Fibroblast of skin of right biceps (primary cell): ENCODE measurements at regions not wholly inside any gene's neighbourhood (a gene's known extent, or its start where the extent isn't known, plus 50 kb on each side); places are given as distances from the start of the nearest gene placed in this dataset.
"Not testable (repeated sequence)": the region's sequence is repeated elsewhere in the genome, so short reads cannot be mapped to it uniquely, and the experiment has no call there.

Source experiments
- DNase-seq: peaks from one replicate; pipeline ENCODE4 v3.0.0-alpha.2; 2013

DNA sequence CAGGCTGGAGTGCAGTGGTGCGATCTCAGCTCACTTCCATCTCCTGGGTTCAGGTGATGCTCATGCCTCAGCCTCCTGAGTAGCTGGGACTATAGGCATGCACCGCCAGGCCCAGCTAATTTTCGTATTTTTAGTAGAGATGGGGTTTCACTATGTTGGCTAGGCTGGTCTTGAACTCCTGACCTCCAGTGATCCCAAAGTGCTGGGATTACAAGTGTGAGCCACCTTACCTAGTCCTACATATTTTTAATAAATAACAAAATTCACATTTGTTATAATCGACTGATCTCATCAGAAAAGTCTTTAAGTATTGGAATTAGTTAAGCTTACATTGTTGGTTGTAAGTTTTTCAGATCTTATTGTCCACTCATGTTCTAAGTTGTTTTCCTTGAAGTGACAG is 83.4 kb upstream of the TPTE start:
- DNase-seq = not testable (repeated sequence)

DNA sequence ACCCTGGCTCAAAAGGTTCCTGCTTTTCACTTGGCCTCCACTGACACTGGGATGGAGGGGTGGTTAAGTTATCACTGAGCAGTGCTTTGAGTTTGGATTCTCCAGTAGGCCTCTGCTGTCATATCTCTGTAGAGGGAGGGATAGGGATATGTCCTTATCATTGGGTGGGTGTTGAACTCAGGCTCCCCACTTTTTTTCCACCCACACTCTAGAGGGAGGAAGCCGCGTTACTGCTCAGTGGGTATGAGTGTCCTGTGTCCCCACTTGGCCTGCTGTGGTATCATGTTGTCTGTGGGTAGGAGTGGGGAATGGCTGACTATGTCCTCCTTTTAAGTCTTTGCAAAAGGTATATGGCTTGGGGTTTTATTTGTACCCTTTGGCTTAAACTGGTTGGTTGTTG is 80.7 kb upstream of the TPTE start:
- DNase-seq = not testable (repeated sequence)

DNA sequence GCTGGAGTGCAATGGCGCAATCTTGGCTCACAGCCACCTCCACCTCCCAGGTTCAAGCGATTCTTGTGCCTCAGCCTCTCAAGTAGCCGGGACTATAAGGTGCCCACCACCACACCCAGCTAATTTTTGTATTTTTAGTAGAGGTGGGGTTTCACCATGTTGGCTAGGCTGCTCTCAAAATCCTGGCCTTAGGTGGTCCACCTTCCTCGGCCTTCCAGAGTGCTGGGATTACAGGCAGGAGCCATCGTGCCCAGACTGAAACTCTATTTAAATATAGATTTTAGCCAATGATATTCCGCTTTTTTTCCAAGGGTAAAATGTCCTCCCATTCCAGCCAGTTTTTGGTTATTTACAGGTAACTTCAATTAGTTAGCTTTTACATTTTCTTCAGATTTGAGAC is 79.4 kb upstream of the TPTE start:
- not testable (repeated sequence) for DNase-seq

DNA sequence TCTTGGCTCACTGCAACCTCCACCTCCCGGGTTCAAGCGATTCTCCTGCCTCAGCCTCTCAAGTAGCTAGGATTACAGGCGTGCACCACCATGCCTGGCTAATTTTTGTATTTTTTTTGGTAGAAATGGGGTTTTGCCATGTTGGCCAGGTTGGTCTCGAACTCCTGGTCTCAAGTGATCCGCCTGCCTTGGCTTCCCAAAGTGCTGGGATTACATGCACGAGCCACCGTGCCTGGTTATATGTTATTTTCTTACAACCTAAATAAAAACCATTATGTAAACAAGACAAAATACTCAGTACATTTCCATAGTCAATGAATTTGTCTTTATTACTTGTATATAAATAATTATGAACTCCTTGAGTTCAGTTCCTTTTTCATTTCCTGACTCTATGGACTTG is 75.7 kb upstream of the TPTE start:
- DNase-seq = not testable (repeated sequence)

DNA sequence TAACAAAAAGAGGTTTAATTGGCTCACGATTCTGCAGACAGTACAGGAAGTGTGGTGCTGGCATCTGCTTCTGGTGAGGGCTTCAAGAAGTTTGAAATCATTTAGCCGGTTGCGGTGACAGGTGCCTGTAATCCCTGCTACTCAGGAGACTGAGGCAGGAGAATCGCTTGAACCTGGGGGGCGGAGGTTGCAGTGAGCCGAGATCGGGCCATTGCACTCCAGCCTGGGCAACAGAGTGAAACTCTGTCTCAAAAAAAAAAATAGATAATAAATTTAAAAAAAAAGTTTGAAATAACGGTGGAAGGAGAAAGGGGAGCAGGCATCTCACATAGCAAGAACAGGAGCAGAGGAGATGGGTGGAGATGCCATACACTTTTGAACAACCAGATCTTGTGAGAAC is 71.9 kb upstream of the TPTE start:
- not testable (repeated sequence) for DNase-seq

DNA sequence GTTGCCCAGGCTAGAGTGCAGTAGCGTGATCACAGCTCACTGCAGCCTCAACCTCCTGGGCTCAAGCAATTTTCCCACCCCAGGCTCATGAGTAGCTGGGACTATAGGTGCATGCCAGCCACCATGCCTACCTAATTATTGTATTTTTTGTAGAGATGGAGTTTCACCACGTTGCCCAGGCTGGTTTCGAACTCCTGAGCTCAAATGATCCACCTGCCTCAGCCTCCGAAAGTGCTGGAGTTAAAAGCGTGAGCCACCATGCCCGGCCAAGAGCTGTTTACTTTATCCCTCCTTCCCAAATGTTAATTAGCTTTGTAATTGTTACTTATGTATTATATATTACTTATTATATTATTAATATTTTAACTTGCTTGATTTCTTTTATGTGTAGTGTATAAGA is 70.1 kb upstream of the TPTE start:
- DNase-seq = not testable (repeated sequence)

DNA sequence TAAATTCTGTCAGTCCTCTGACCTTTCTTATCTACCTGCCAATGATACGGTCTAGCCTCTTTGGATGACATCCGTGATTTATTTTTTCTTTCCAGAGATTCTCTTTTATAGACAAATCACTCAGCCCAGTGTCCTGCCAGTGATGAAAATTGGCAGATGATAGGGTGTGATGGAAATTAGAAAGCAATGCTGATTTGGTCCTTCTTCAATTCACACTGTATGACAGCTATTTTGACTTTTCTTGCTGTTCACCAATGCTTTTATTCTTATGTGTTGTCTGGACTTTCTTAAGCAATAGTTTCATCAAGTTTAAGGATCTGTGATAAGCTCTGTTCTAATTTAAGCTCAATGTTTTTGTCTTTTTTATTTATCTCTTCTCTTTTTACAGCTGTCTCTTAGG is 63.6 kb upstream of the TPTE start:
- not testable (repeated sequence) for DNase-seq

DNA sequence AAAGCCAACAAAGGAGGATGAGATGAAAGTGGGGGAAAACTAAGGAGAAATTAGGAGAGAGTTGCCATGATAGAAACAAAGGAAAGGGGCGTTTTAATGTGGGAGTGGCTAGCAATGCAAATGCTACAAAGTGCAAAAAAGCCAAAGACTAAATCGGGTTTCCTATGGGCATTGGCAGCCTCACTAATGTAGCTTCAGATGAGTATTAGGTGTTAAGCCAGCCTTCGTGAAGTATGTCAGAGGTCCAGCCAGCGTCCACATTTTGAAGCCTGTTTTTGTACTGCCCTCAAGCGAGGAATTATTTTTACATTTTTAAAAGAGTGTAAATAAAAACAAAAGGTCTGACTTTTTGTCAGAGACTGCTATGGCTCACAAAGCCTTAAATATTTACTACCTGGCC is 60.4 kb upstream of the TPTE start:
- DNase-seq = not testable (repeated sequence)

DNA sequence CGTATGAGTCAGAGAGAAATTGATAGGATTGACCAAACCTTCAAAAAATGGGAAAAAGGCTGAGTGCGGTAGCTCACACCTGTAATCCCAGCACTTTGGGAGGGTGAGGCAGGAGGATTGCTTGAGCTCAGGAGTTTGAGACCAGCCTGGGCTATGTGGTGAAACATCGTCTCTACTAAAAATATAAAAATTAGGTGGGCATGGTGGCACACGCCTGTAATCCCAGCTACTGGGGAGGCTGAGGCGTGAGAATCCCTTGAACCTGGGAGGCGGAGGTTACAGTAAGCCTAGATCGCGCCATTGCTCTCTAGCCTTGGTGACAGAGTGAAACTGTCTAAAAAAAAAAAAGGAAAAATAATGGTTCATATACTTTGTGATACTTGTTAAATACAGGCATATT is 59.9 kb upstream of the TPTE start:
- not testable (repeated sequence) for DNase-seq

DNA sequence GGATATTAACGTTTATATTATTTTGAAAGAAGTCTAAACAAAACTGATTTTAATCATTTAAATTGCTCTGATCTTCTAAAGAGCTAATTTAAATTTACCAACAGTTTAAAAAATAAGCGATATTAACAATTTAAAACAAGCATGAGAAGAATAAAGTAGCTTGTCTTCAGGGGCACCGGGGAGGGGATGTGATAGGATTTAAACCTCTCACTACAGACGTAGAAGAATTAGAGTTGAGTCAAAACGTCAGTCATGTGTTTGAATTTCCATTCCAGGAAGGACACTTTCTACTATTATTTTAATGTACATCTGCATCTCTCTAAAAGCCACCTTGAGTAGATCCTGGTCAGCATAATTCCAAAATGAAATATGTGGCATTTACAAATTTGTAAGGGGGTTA is 58.2 kb upstream of the TPTE start:
- DNase-seq = no peak

DNA sequence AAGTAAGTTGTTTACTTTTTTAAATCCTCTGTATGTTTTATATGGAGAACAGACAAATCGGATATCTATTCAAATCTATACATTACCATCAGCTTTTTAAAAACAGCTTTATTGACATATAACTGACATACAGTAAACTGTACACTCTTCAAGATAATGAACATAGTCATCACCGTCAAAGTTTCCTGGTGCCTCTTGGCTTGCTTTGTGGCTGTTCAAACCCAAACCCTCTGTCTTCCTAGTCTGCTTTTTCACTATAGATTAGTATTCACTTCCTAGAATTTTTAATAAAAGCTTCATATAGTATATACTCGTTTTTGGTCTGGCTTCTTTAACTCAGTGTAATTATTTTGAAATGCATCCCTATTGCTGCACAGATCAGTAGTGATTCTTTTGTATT is 56.4 kb upstream of the TPTE start:
- no peak for DNase-seq

DNA sequence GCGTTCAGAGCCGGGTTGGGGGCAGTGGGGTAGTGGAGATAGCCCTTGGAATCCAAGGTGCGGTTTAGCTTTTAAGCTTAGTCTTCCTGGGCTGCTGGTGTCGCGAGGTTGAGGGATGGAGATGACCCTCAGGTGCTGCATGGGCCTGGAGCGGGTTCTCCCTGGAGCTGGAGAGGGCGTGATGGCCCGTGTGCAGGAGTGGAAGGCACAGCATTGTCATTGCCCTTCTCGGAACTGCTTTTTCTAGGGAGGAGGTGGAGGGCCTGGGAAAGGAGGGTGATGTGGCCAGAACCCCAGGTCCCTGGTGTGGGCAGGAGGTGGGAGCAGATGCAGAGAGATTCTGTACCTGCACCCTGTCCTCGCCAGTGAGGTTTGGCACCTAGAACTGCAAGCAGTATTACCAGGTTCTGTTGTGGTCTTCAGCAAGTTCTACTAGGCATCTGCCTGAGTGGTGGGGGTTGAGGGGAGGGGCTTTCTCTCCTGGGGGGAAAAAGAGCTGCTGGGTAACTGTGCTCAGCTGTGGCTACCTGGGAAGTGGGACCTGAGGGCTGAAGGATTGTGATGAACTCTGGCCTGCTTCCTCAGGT is 55.8 kb upstream of the TPTE start:
- not testable (repeated sequence) for DNase-seq

DNA sequence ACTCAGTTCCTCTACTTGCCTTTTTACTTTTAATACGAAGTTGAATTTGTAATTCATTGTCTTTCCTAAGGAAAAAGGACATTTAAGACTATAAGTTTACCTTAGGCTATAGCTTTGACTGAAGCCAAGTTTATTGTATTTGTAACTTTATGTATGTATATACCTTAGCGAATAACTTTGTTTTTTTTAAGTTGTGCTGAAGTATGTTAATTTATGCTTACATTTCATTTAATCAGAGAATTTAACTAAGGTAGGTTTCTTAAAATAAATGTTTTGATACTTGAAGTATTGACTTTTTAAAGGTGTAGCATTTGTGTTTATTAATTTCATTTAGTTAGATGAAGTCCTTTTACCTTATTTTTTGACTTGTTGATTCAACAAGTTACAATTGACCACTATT is 55.2 kb upstream of the TPTE start:
- DNase-seq = no peak
